CD4-positive, alpha-beta T cell treated with Interleukin-10 for 1 hour (primary cell): ENCODE measurements at regions not wholly inside any gene's neighbourhood (a gene's known extent, or its start where the extent isn't known, plus 50 kb on each side); places are given as distances from the start of the nearest gene placed in this dataset.
A peak's percentile ranks its signal among the peaks of the same experiment; 100 is the strongest.

ENCODE experiments used
- DNase-seq: peaks from one replicate; pipeline ENCODE4 v3.0.0-alpha.2; 2020

- no peak for DNase-seq
These were observed 118.8 kb upstream of the ZNF217 start for GRCh38 chr20:53712212-53712977.

- no peak for DNase-seq
These were observed 117.9 kb upstream of the ZNF217 start for GRCh38 chr20:53711333-53712211.

GRCh38 chr20:53708129-53708968 is 114.7 kb upstream of the ZNF217 start:
- peak; percentile 31 for DNase-seq

GRCh38 chr20:53707371-53708055 is 113.9 kb upstream of the ZNF217 start:
- DNase-seq = no peak

GRCh38 chr20:53706466-53707370 is 113.1 kb upstream of the ZNF217 start:
- peak; percentile 25 for DNase-seq

- DNase-seq = no peak
These were observed 112.4 kb upstream of the ZNF217 start for GRCh38 chr20:53706008-53706465.

GRCh38 chr20:53702617-53703016 is 109.0 kb upstream of the ZNF217 start:
- no peak for DNase-seq

GRCh38 chr20:53699906-53700305 is 106.3 kb upstream of the ZNF217 start:
- DNase-seq = no peak

- DNase-seq = no peak
These were observed 105.5 kb upstream of the ZNF217 start for GRCh38 chr20:53699085-53699674.

GRCh38 chr20:53698371-53698978 is 104.8 kb upstream of the ZNF217 start:
- DNase-seq = no peak

- no peak for DNase-seq
These were observed 102.3 kb upstream of the ZNF217 start for GRCh38 chr20:53695797-53696527.

GRCh38 chr20:53693262-53693871 is 99.7 kb upstream of the ZNF217 start:
- DNase-seq = peak; percentile 40

GRCh38 chr20:53692465-53693067 is 98.9 kb upstream of the ZNF217 start:
- DNase-seq = no peak

- no peak for DNase-seq
These were observed 98.2 kb upstream of the ZNF217 start for GRCh38 chr20:53691811-53692192.

GRCh38 chr20:53691060-53691810 is 97.6 kb upstream of the ZNF217 start:
- DNase-seq = no peak

- DNase-seq = no peak
These were observed 94.4 kb upstream of the ZNF217 start for GRCh38 chr20:53688085-53688484.

GRCh38 chr20:53685070-53685595 is 91.5 kb upstream of the ZNF217 start:
- no peak for DNase-seq

- DNase-seq = no peak
These were observed 89.9 kb upstream of the ZNF217 start for GRCh38 chr20:53683506-53683905.
